ENCODE measurements at regions not wholly inside any gene's neighbourhood (a gene's known extent, or its start where the extent isn't known, plus 50 kb on each side); places are given as distances from the start of the nearest gene placed in this dataset.

DNA sequence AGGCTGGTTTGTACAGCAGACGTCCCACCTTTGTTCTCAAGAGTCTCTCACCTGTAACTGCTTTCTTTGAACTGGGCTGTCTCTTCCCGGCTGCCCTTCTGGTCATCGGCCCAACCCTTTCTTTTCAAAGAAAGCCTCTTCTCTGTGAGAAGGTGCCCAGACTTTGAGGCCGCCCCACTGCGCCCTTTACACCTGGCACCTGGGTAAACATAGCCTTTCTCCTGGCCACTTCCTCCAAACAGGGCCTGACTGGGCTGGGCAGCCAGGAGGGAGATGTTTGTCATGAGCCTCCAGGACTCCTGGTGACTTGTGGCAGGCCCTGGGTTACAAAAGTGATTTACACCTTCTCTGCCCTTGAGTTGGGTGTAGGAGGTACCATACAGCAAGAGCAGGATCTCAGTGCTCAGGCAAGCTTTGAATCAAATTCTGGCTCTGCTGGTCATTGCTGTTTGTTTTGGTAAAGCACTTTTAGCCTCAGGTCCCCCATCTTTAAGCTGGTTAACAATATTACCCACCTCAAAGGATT, 127.2 kb upstream of the CXCL14 start:
- TF ChIP-seq RAD51 (IDR thresholded peaks at IDR 0.05) (no peak), CREM (IDR thresholded peaks at IDR 0.05; ENCODE audit: low read depth) (no peak), PAX5 (IDR thresholded peaks at IDR 0.05; ENCODE audit: borderline replicate concordance, low read depth, low read length) (no peak), HDAC6 (IDR thresholded peaks at IDR 0.05; ENCODE audit: unreplicated experiment) (no peak)
- TF ChIP-seq, protein P1, sequence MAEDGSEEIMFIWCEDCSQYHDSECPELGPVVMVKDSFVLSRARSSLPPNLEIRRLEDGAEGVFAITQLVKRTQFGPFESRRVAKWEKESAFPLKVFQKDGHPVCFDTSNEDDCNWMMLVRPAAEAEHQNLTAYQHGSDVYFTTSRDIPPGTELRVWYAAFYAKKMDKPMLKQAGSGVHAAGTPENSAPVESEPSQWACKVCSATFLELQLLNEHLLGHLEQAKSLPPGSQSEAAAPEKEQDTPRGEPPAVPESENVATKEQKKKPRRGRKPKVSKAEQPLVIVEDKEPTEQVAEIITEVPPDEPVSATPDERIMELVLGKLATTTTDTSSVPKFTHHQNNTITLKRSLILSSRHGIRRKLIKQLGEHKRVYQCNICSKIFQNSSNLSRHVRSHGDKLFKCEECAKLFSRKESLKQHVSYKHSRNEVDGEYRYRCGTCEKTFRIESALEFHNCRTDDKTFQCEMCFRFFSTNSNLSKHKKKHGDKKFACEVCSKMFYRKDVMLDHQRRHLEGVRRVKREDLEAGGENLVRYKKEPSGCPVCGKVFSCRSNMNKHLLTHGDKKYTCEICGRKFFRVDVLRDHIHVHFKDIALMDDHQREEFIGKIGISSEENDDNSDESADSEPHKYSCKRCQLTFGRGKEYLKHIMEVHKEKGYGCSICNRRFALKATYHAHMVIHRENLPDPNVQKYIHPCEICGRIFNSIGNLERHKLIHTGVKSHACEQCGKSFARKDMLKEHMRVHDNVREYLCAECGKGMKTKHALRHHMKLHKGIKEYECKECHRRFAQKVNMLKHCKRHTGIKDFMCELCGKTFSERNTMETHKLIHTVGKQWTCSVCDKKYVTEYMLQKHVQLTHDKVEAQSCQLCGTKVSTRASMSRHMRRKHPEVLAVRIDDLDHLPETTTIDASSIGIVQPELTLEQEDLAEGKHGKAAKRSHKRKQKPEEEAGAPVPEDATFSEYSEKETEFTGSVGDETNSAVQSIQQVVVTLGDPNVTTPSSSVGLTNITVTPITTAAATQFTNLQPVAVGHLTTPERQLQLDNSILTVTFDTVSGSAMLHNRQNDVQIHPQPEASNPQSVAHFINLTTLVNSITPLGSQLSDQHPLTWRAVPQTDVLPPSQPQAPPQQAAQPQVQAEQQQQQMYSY (CRISPR knock-in tag; IDR thresholded peaks at IDR 0.05) = no peak
- TF ChIP-seq, protein P2, sequence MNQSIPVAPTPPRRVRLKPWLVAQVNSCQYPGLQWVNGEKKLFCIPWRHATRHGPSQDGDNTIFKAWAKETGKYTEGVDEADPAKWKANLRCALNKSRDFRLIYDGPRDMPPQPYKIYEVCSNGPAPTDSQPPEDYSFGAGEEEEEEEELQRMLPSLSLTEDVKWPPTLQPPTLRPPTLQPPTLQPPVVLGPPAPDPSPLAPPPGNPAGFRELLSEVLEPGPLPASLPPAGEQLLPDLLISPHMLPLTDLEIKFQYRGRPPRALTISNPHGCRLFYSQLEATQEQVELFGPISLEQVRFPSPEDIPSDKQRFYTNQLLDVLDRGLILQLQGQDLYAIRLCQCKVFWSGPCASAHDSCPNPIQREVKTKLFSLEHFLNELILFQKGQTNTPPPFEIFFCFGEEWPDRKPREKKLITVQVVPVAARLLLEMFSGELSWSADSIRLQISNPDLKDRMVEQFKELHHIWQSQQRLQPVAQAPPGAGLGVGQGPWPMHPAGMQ (IDR thresholded peaks at IDR 0.05; ENCODE audit: borderline replicate concordance) = no peak
- RAD21 ChIA-PET (ENCODE audit: unreplicated experiment) = no interaction called here
- CTCF ChIA-PET = no interaction called here
- H3K4me2 ChIP-seq (ENCODE audit: control insufficient read depth, insufficient read depth) = no peak overlapping the region
- in situ Hi-C loops (cut with MboI) (no loop called here), intact Hi-C loops (cut with micrococcal nuclease; ENCODE audit: unreplicated experiment) (no loop called here)
- H3K9ac ChIP-seq (ENCODE audit: control insufficient read depth, insufficient read depth, low read length) = no peak overlapping the region
- peaks cover under 1% of the 10 kb centered on the region in 2 experiments; a peak in 2 of 4 replicates for H3K27me3 ChIP-seq (replicated peaks in 1 of 2; ENCODE audit: control insufficient read depth in 2 of 2, insufficient read depth in 2 of 2, low read length in 1 of 2)
- POLR2A ChIA-PET = no interaction called here
- WGBS (ENCODE audit: insufficient coverage, insufficient replicate concordance, low lambda C conversion rate, missing lambda C conversion rate) = 53% methylated on average over 5 of the region's 5 CpGs
- DNase-seq (ENCODE audit: low read depth, low spot score) (no peak), FAIRE-seq (no peak), ATAC-seq (no peak)
- H3K36me3 ChIP-seq (ENCODE audit: control insufficient read depth in 2 of 2, insufficient read depth in 2 of 2, low read length in 1 of 2) = no peaks in the 10 kb centered on the region
- H3K79me2 ChIP-seq (ENCODE audit: control insufficient read depth, insufficient read depth, low read length) = no peaks in the 10 kb centered on the region
- no peaks in the 10 kb centered on the region for H4K20me1 ChIP-seq (ENCODE audit: control insufficient read depth, insufficient read depth)
- no peaks in the 10 kb centered on the region for H3K4me1 ChIP-seq (ENCODE audit: control insufficient read depth, insufficient read depth, low read length)
- no peaks in the 10 kb centered on the region for H3K9me3 ChIP-seq (replicated peaks; ENCODE audit: control insufficient read depth, insufficient read depth, low read length)
- H2AFZ ChIP-seq (ENCODE audit: control insufficient read depth, low read depth, low read length) = no peak overlapping the region
- no peak overlapping the region for H3K4me3 ChIP-seq
- SMC1A ChIA-PET (ENCODE audit: uncharacterized antibody, unreplicated experiment) = no interaction called here
- H3K27ac ChIP-seq (ENCODE audit: control insufficient read depth, insufficient read depth) = no peak overlapping the region
- no TSS peak for BruUV-seq (replicated peaks)

All from GM12878 (cell line).